Brain microvascular endothelial cell (primary cell): ENCODE measurements at regions not wholly inside any gene's neighbourhood (a gene's known extent, or its start where the extent isn't known, plus 50 kb on each side); places are given as distances from the start of the nearest gene placed in this dataset.
"Not testable (repeated sequence)": the region's sequence is repeated elsewhere in the genome, so short reads cannot be mapped to it uniquely, and the experiment has no call there.

Experiments used
- DNase-seq: peaks from one replicate; pipeline ENCODE4 v3.0.0-alpha.2; 2020
- H3K27ac ChIP-seq: fragments of 250-450 bp; sonication (Bioruptor Pico); 2 replicates; pipeline ENCODE4 v1.5.1; 2020; ENCODE audit warnings: mild to moderate bottlenecking, moderate library complexity
- H3K27me3 ChIP-seq: fragments of 250-450 bp; sonication (Bioruptor Pico); replicated peaks from 2 replicates; pipeline ENCODE4 v1.5.1; 2020; ENCODE audit warnings: mild to moderate bottlenecking
- H3K36me3 ChIP-seq: fragments of 250-450 bp; sonication (Bioruptor Pico); replicated peaks from 2 replicates; pipeline ENCODE4 v1.5.1; 2020; ENCODE audit warnings: mild to moderate bottlenecking
- H3K4me3 ChIP-seq: 2 replicates; pipeline ENCODE4 v1.5.1; 2011; ENCODE audit warnings: low read depth, mild to moderate bottlenecking, control low read depth, low read length, moderate library complexity
- CTCF ChIP-seq: IDR thresholded peaks from 2 replicates; pipeline ENCODE4 v1.5.1; 2011; ENCODE audit warnings: low read depth, mild to moderate bottlenecking, moderate library complexity, low read length, control low read depth, inconsistent platforms; ENCODE audit errors: missing control alignments
- in situ Hi-C: cut with HindIII; loops from 2 replicates; pipeline ENCODE4 v1.10.0; 2017; ENCODE audit warnings: low sequenced_read_pairs, low pct_ligation_motif_present

- H3K27ac ChIP-seq, result no peak overlapping the region
- in situ Hi-C loops, result no loop called here
- no peaks in the 10 kb centered on the region for H3K27me3 ChIP-seq
- H3K36me3 ChIP-seq, result no peaks in the 10 kb centered on the region
- H3K4me3 ChIP-seq, result no peak overlapping the region
- no peak for DNase-seq
- TF ChIP-seq CTCF, result no peak
Observed at GRCh38 chrX:499870-500364, 113.2 kb upstream of the PPP2R3B start.

GRCh38 chrX:500481-501010, 113.8 kb upstream of the PPP2R3B start:
- in situ Hi-C loops, result no loop called here
- no peak for TF ChIP-seq CTCF
- no peaks in the 10 kb centered on the region for H3K36me3 ChIP-seq
- no peak for DNase-seq
- no peak overlapping the region for H3K4me3 ChIP-seq
- H3K27ac ChIP-seq, result no peak overlapping the region
- H3K27me3 ChIP-seq, result no peaks in the 10 kb centered on the region

- no peaks in the 10 kb centered on the region for H3K36me3 ChIP-seq
- no peak overlapping the region for H3K27ac ChIP-seq
- no peak for DNase-seq
- H3K4me3 ChIP-seq, result no peak overlapping the region
- no peaks in the 10 kb centered on the region for H3K27me3 ChIP-seq
- in situ Hi-C loops, result no loop called here
- no peak for TF ChIP-seq CTCF
Observed at GRCh38 chrX:506341-506740, 119.6 kb upstream of the PPP2R3B start.

GRCh38 chrX:508163-508562, 121.5 kb upstream of the PPP2R3B start:
- DNase-seq, result no peak
- H3K36me3 ChIP-seq, result no peaks in the 10 kb centered on the region
- in situ Hi-C loops, result no loop called here
- H3K27me3 ChIP-seq, result no peaks in the 10 kb centered on the region
- no peak overlapping the region for H3K27ac ChIP-seq
- no peak for TF ChIP-seq CTCF
- no peak overlapping the region for H3K4me3 ChIP-seq

GRCh38 chrX:508821-509220, 121.8 kb upstream of the SHOX start:
- H3K27me3 ChIP-seq, H3K36me3 ChIP-seq, H3K4me3 ChIP-seq, DNase-seq, H3K27ac ChIP-seq, in situ Hi-C loops: not testable (repeated sequence)

GRCh38 chrX:511089-511488, 119.5 kb upstream of the SHOX start:
- H3K27me3 ChIP-seq, in situ Hi-C loops, H3K27ac ChIP-seq, H3K36me3 ChIP-seq, H3K4me3 ChIP-seq, DNase-seq: not testable (repeated sequence)

GRCh38 chrX:518319-518718, 112.3 kb upstream of the SHOX start:
- no peak overlapping the region for H3K4me3 ChIP-seq
- no peaks in the 10 kb centered on the region for H3K27me3 ChIP-seq
- no peak overlapping the region for H3K27ac ChIP-seq
- TF ChIP-seq CTCF, result no peak
- no peak for DNase-seq
- no peaks in the 10 kb centered on the region for H3K36me3 ChIP-seq
- in situ Hi-C loops, result no loop called here
